ENCODE measurements at regions not wholly inside any gene's neighbourhood (a gene's known extent, or its start where the extent isn't known, plus 50 kb on each side); places are given as distances from the start of the nearest gene placed in this dataset.

DNA sequence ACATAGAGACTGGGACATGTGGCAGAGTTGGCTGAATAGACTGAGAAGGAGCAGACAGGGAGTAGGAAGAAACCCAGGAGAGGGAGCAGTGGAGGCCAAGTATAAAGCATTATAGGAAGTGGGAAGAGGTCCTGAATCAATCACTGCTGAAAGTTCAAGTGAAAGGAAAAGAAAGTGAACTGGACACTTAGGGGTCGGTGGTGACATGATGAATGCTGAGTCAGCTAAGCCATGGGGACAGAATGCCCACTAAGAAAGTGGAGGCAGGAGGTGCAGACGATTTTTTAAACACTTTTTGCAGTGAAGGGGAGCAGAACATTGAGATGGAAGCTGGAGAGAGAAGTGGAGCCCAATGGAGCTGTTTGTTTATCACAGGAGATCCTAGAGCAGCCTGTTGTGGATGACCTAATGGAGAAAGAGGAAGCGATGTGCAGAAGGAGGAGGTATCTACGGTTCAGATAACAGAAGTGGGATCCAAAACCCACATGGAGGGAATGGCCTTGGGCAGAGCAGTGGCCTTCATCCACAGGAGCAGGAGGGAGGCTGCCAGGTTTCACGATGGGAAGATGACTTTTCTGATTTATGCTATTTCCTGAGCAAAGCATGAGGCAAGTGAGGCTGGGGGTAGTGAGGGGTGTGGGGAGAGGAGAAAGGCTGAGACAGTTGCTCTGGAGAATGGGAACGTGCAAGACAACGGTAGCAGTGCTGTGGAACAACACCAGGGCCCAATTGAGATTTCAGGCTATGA lies 208.2 kb downstream of the RPLP1 start:
- Mint-ChIP-seq H3K36me3 (no peaks in the 10 kb centered on the region), H3K27ac (no peak overlapping the region), H3K4me1 (ENCODE audit: unreplicated experiment) (peaks cover 14% of the 10 kb centered on the region), H3K4me3 (no peak overlapping the region), H3K27me3 (peaks cover 48% of the 10 kb centered on the region), H3K9me3 (no peaks in the 10 kb centered on the region)
- TF ChIP-seq CTCF (conservative IDR thresholded peaks at IDR 0.05) = no peak
- no peak for DNase-seq (ENCODE audit: extremely low spot score, unreplicated experiment)

GRCh38 chr15:69661446-69661845 lies 208.8 kb downstream of the RPLP1 start:
- no peaks in the 10 kb centered on the region for H3K36me3 Mint-ChIP-seq
- no peak overlapping the region for H3K27ac Mint-ChIP-seq
- H3K9me3 Mint-ChIP-seq = no peaks in the 10 kb centered on the region
- H3K27me3 Mint-ChIP-seq = peaks cover 49% of the 10 kb centered on the region
- H3K4me3 Mint-ChIP-seq = no peak overlapping the region
- TF ChIP-seq CTCF (conservative IDR thresholded peaks at IDR 0.05) = no peak
- DNase-seq (ENCODE audit: extremely low spot score, unreplicated experiment) = no peak
- peaks cover 17% of the 10 kb centered on the region for H3K4me1 Mint-ChIP-seq (ENCODE audit: unreplicated experiment)

DNA sequence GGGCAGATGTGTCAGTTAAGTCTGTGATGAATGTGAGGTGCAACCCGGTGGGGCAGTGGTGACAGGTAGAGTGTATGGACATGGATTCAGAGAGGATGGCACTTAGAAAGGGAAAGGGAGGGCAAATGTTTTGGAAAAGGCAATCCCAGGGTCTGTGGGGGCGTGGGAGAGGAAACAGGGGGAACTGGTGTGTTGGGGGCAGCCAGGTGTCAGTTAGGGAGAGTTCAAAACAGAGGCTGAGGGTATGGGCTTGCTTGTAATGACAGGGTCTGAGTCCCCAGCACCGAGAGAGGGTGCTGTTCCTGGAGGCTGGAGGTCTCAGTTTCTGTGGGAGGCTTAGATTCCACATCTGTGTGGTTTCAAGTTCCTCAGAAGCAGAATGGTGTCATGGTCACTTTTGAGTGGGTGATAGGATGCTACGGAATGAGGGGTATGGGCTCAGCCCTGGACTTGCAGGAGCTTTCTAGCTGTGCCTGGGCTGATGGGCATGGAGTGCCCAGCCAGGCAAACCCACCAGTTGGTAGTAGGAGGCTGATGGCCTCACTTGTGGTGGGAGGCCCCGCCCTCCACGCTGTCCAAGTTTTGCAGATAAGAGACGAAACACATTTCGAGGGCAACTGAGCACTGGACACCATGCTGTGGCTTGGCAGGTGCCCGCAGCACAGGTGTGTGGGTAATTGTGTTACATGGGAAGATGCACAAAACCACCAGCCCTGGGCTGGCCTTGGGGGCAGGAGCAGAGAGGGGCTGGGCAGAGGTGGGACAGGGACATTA lies 209.4 kb downstream of the RPLP1 start:
- H3K27me3 Mint-ChIP-seq = peaks cover 47% of the 10 kb centered on the region
- no peaks in the 10 kb centered on the region for H3K36me3 Mint-ChIP-seq
- H3K4me3 Mint-ChIP-seq = no peak overlapping the region
- peaks cover 19% of the 10 kb centered on the region for H3K4me1 Mint-ChIP-seq (ENCODE audit: unreplicated experiment)
- no peak for TF ChIP-seq CTCF (conservative IDR thresholded peaks at IDR 0.05)
- no peaks in the 10 kb centered on the region for H3K9me3 Mint-ChIP-seq
- H3K27ac Mint-ChIP-seq = no peak overlapping the region
- peak; percentile 57 for DNase-seq (ENCODE audit: extremely low spot score, unreplicated experiment)

GRCh38 chr15:69662645-69663000 lies 210.0 kb downstream of the RPLP1 start:
- Mint-ChIP-seq H3K4me1 (ENCODE audit: unreplicated experiment) (peaks cover 19% of the 10 kb centered on the region), H3K36me3 (no peaks in the 10 kb centered on the region), H3K27ac (no peak overlapping the region), H3K4me3 (no peak overlapping the region), H3K27me3 (peaks cover 41% of the 10 kb centered on the region), H3K9me3 (no peaks in the 10 kb centered on the region)
- DNase-seq (ENCODE audit: extremely low spot score, unreplicated experiment) = no peak
- TF ChIP-seq CTCF (conservative IDR thresholded peaks at IDR 0.05) = no peak

GRCh38 chr15:69663441-69663840 lies 210.8 kb downstream of the RPLP1 start:
- Mint-ChIP-seq H3K27me3 (peaks cover 39% of the 10 kb centered on the region), H3K9me3 (no peaks in the 10 kb centered on the region), H3K36me3 (no peaks in the 10 kb centered on the region), H3K4me3 (no peak overlapping the region), H3K4me1 (ENCODE audit: unreplicated experiment) (peaks cover 19% of the 10 kb centered on the region), H3K27ac (no peak overlapping the region)
- DNase-seq (ENCODE audit: extremely low spot score, unreplicated experiment) = no peak
- TF ChIP-seq CTCF (conservative IDR thresholded peaks at IDR 0.05) = no peak

Data from type B pancreatic cell (in vitro differentiated cells).